ENCODE measurements at regions not wholly inside any gene's neighbourhood (a gene's known extent, or its start where the extent isn't known, plus 50 kb on each side); places are given as distances from the start of the nearest gene placed in this dataset.

GRCh38 chr10:71157435-71157834 is 54.9 kb upstream of the UNC5B start:
- no peak overlapping the region for H3K27ac ChIP-seq (ENCODE audit: low read length)
- ATAC-seq (ENCODE audit: insufficient read depth, low read depth): no peak
- no peaks in the 10 kb centered on the region for H3K4me1 ChIP-seq (ENCODE audit: insufficient read depth, low read length)
- no peaks in the 10 kb centered on the region for H4K20me1 ChIP-seq (ENCODE audit: insufficient read depth, low read length)
- no peak overlapping the region for H3K4me3 ChIP-seq (ENCODE audit: low read depth in 1 of 2, low read length in 2 of 2)
- no peak for TF ChIP-seq EZH2 (IDR thresholded peaks at IDR 0.05; ENCODE audit: borderline replicate concordance, low read depth, low read length, severe bottlenecking)
- TF ChIP-seq, protein P1, sequence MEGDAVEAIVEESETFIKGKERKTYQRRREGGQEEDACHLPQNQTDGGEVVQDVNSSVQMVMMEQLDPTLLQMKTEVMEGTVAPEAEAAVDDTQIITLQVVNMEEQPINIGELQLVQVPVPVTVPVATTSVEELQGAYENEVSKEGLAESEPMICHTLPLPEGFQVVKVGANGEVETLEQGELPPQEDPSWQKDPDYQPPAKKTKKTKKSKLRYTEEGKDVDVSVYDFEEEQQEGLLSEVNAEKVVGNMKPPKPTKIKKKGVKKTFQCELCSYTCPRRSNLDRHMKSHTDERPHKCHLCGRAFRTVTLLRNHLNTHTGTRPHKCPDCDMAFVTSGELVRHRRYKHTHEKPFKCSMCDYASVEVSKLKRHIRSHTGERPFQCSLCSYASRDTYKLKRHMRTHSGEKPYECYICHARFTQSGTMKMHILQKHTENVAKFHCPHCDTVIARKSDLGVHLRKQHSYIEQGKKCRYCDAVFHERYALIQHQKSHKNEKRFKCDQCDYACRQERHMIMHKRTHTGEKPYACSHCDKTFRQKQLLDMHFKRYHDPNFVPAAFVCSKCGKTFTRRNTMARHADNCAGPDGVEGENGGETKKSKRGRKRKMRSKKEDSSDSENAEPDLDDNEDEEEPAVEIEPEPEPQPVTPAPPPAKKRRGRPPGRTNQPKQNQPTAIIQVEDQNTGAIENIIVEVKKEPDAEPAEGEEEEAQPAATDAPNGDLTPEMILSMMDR (IDR thresholded peaks at IDR 0.05; ENCODE audit: borderline replicate concordance, extremely low read depth, low read length, poor library complexity, severe bottlenecking): no peak
- H3K4me2 ChIP-seq (ENCODE audit: insufficient read depth, low read length): no peak overlapping the region
- H3K9me3 ChIP-seq (ENCODE audit: insufficient read depth, low read length, severe bottlenecking): no peaks in the 10 kb centered on the region
- no peaks in the 10 kb centered on the region for H3K36me3 ChIP-seq (ENCODE audit: insufficient read depth, low read length)
- no peaks in the 10 kb centered on the region for H3K27me3 ChIP-seq (ENCODE audit: insufficient read depth, low read length, poor library complexity)
- H3K9ac ChIP-seq (ENCODE audit: low read depth, low read length): no peak overlapping the region
- DNase-seq: no peak
- H3K79me2 ChIP-seq (ENCODE audit: insufficient read depth, low read length): no peaks in the 10 kb centered on the region
- H2AFZ ChIP-seq (ENCODE audit: low read depth, low read length): no peak overlapping the region

DNA sequence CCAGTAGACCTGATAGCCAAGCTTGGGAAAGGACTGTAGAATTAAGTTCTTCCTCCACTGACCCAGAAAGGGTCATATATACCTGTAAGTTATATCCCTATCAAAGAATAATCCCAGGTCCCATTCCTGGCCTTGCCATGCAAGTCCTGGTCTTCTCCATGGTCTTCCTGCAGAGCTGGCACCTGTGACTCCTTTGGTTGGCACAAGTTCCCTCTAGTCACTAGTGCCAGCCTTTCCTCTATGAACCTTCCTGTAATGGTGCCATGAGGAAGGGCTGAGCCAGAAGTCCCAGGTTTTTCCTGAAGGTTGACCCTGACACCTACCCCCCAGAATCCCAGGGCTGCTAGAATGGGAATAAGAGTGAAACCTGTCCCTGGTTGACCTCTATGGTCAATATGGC is 54.1 kb upstream of the UNC5B start:
- Histone ChIP-seq H3K27me3 (ENCODE audit: insufficient read depth, low read length, poor library complexity) (no peaks in the 10 kb centered on the region), H3K4me2 (ENCODE audit: insufficient read depth, low read length) (no peak overlapping the region), H3K36me3 (ENCODE audit: insufficient read depth, low read length) (no peaks in the 10 kb centered on the region), H3K79me2 (ENCODE audit: insufficient read depth, low read length) (no peaks in the 10 kb centered on the region), H3K27ac (ENCODE audit: low read length) (no peak overlapping the region), H4K20me1 (ENCODE audit: insufficient read depth, low read length) (no peaks in the 10 kb centered on the region), H2AFZ (ENCODE audit: low read depth, low read length) (no peak overlapping the region), H3K9me3 (ENCODE audit: insufficient read depth, low read length, severe bottlenecking) (no peaks in the 10 kb centered on the region), H3K9ac (ENCODE audit: low read depth, low read length) (no peak overlapping the region), H3K4me1 (ENCODE audit: insufficient read depth, low read length) (no peaks in the 10 kb centered on the region), H3K4me3 (ENCODE audit: low read depth in 1 of 2, low read length in 2 of 2) (no peak overlapping the region)
- no peak for ATAC-seq (ENCODE audit: insufficient read depth, low read depth)
- TF ChIP-seq, protein P1 (IDR thresholded peaks at IDR 0.05; ENCODE audit: borderline replicate concordance, extremely low read depth, low read length, poor library complexity, severe bottlenecking): no peak
- TF ChIP-seq EZH2 (IDR thresholded peaks at IDR 0.05; ENCODE audit: borderline replicate concordance, low read depth, low read length, severe bottlenecking): no peak
- no peak for DNase-seq

- Histone ChIP-seq H3K27ac (ENCODE audit: low read length) (no peak overlapping the region), H3K4me2 (ENCODE audit: insufficient read depth, low read length) (no peak overlapping the region), H3K4me1 (ENCODE audit: insufficient read depth, low read length) (no peaks in the 10 kb centered on the region), H3K36me3 (ENCODE audit: insufficient read depth, low read length) (no peaks in the 10 kb centered on the region), H3K27me3 (ENCODE audit: insufficient read depth, low read length, poor library complexity) (no peaks in the 10 kb centered on the region), H2AFZ (ENCODE audit: low read depth, low read length) (no peak overlapping the region), H3K9me3 (ENCODE audit: insufficient read depth, low read length, severe bottlenecking) (no peaks in the 10 kb centered on the region), H3K9ac (ENCODE audit: low read depth, low read length) (no peak overlapping the region), H4K20me1 (ENCODE audit: insufficient read depth, low read length) (no peaks in the 10 kb centered on the region), H3K79me2 (ENCODE audit: insufficient read depth, low read length) (no peaks in the 10 kb centered on the region), H3K4me3 (ENCODE audit: low read depth in 1 of 2, low read length in 2 of 2) (no peak overlapping the region)
- no peak for ATAC-seq (ENCODE audit: insufficient read depth, low read depth)
- DNase-seq: no peak
- TF ChIP-seq, protein P1 (IDR thresholded peaks at IDR 0.05; ENCODE audit: borderline replicate concordance, extremely low read depth, low read length, poor library complexity, severe bottlenecking): no peak
- TF ChIP-seq EZH2 (IDR thresholded peaks at IDR 0.05; ENCODE audit: borderline replicate concordance, low read depth, low read length, severe bottlenecking): no peak
Measured at GRCh38 chr10:71158902-71159301, 53.5 kb upstream of the UNC5B start.

DNA sequence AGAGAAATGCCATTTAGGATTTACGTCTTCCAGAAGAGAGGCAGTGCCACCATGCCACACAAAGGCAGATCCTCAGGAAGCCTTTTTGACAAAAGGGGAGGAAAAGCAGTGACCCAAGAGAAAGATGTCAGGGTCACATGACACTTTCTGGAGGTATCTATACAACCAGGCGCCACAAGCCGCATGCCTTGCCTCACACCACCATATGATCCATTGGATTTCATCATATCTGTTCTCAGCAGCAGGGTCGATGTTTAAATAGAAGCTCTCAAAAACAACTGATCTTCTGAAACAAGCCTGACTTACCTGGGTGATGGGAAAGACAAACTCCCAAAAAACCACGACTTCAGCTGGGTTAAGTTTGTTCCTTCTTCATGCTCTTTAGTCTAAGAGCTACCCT is 52.5 kb upstream of the UNC5B start:
- no peaks in the 10 kb centered on the region for H4K20me1 ChIP-seq (ENCODE audit: insufficient read depth, low read length)
- no peaks in the 10 kb centered on the region for H3K36me3 ChIP-seq (ENCODE audit: insufficient read depth, low read length)
- TF ChIP-seq, protein P1 (IDR thresholded peaks at IDR 0.05; ENCODE audit: borderline replicate concordance, extremely low read depth, low read length, poor library complexity, severe bottlenecking): no peak
- no peak for TF ChIP-seq EZH2 (IDR thresholded peaks at IDR 0.05; ENCODE audit: borderline replicate concordance, low read depth, low read length, severe bottlenecking)
- no peaks in the 10 kb centered on the region for H3K27me3 ChIP-seq (ENCODE audit: insufficient read depth, low read length, poor library complexity)
- no peak overlapping the region for H3K4me2 ChIP-seq (ENCODE audit: insufficient read depth, low read length)
- H3K4me3 ChIP-seq (ENCODE audit: low read depth in 1 of 2, low read length in 2 of 2): no peak overlapping the region
- H3K4me1 ChIP-seq (ENCODE audit: insufficient read depth, low read length): no peaks in the 10 kb centered on the region
- no peaks in the 10 kb centered on the region for H3K79me2 ChIP-seq (ENCODE audit: insufficient read depth, low read length)
- no peak overlapping the region for H2AFZ ChIP-seq (ENCODE audit: low read depth, low read length)
- ATAC-seq (ENCODE audit: insufficient read depth, low read depth) (no peak), DNase-seq (no peak)
- no peak overlapping the region for H3K9ac ChIP-seq (ENCODE audit: low read depth, low read length)
- H3K9me3 ChIP-seq (ENCODE audit: insufficient read depth, low read length, severe bottlenecking): no peaks in the 10 kb centered on the region
- H3K27ac ChIP-seq (ENCODE audit: low read length): no peak overlapping the region
